GM18907 (cell line): ENCODE measurements at regions not wholly inside any gene's neighbourhood (a gene's known extent, or its start where the extent isn't known, plus 50 kb on each side); places are given as distances from the start of the nearest gene placed in this dataset.
A peak's percentile ranks its signal among the peaks of the same experiment; 100 is the strongest.
"Not testable (repeated sequence)": the region's sequence is repeated elsewhere in the genome, so short reads cannot be mapped to it uniquely, and the experiment has no call there.

Source experiments
- ATAC-seq: cut with Tn5 transposase; IDR thresholded peaks from one replicate; pipeline ENCODE4 v1.9.1; 2021; ENCODE audit warnings: mild to moderate bottlenecking, moderate library complexity; ENCODE audit not compliant: unreplicated experiment

DNA sequence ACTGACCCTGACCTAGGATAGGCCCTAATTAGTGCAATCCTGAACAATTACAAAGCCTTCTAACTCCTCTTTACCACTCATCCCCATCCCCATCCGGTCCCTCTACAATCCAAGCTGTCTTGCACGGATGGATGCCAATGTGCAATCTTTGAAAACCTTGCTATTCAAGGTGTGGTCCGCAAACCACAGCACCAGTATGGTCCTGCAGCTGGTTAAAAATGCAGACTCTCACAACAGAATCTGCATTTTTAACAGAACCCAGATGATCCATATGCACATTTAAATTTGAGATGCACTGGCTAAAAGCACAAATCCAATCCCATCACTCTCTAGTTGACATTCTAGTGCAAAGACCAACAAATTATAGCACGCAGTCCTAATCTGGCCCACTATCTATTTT, 230.6 kb upstream of the KRR1 start:
- no peak for ATAC-seq

DNA sequence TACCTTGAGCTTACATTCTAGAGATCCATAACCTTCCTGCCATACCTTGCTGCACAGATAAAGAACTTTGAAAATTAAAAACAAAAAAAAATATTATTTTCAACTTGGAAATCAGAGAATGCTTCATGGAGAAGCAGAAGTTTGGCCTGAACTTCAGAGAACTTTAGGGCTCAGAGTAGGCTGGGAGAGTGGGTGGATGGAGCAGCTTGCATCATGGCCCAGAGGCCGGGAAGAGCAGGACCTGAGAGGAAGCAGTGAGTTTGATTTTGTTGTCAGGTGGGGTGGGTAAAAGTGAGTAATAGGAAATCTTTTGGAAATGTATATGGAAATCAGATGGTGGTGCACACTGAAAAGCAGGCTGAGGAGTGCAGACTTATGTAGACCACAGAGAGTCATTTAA, 228.5 kb upstream of the KRR1 start:
- no peak for ATAC-seq

- not testable (repeated sequence) for ATAC-seq
Observed at GRCh38 chr12:75739098-75739497, 227.7 kb upstream of the KRR1 start.

- peak; percentile 90 for ATAC-seq
Observed at GRCh38 chr12:75738486-75738885, 227.1 kb upstream of the KRR1 start.

DNA sequence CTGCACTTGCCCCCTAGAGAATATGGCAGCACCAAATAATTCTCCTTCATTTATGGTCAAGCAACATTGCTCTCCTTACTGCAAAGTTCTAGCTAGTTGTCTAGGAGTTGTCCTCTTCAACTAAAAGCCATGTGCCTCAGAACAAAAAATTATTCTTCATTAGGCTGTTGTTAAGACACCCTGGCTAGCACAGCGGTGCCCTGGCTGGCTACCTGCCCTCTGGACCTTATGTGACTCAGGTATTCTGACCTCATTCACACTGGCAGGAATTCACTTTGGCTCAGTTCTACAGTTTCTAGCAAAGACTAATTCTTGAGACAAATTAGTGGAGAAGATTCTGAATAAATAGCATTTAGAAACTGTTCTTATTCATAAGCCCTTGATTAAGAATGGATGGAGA, 224.4 kb upstream of the KRR1 start:
- no peak for ATAC-seq

DNA sequence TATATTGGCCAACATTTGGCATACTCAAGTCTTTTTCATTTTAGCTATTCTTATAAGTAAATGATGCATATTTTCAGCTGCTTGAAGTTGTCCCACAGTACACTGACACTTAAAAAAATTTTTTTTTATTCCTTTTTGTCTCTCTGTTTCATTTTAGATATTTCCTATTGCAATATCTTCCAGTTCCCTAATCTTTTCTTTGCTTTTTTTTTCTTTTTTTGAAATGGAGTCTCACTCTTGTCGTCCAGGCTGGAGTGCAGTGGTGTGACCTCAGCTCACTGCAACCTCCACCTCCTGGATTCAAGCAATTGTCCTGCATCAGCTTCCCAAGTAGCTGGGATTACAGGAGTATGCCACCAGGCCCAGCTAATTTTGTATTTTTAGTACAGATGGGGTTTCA, 217.4 kb upstream of the KRR1 start:
- no peak for ATAC-seq

DNA sequence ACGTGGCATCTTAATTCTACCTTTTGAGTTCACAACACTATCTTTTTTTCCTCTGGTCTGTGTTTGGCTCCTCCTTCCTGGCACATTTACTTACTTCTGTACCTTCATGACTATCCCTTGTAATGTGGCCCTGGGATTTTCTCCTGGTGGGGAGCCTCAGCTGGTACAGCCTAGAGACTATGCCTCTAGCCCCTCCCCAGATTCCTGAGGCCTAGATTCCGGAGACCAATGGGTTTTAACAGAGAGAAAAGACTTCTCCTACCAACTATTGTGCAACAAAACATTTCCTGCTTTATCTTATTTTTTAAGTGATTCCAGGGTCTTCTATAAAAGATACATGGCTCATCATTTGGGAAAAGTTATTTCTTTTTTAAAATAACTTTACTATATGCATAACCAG, 216.2 kb upstream of the KRR1 start:
- no peak for ATAC-seq

DNA sequence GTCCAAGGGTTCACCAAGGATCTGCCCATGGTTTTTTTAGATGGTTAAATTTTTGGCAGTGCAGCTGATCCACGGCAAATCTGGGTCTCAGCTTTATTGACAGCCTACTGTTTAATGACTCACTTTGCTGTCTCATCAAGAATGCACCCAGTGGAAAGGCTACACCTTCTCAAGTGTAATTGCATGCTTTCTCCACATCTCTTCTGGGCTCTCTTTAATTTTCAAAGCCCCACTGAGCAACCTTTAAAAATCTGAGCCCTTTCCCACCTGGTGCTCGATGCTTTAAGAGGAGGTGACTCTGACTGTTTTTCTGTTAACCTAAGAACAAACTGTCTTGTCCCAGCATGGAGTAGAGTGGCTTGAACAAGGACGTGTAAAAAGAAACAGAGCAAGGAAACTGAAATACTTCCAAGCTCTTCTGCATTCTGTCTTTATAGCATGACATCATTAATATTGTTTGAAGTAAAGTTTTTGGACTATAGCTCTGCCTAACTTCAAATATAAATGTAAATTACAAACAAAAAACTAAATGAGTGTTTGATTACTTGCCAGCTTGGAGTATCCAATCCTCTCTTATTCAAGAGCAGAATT, 214.2 kb upstream of the KRR1 start:
- ATAC-seq: no peak

GRCh38 chr12:75724928-75725312, 213.5 kb upstream of the KRR1 start:
- no peak for ATAC-seq

GRCh38 chr12:75724307-75724927, 213.0 kb upstream of the KRR1 start:
- ATAC-seq: no peak

DNA sequence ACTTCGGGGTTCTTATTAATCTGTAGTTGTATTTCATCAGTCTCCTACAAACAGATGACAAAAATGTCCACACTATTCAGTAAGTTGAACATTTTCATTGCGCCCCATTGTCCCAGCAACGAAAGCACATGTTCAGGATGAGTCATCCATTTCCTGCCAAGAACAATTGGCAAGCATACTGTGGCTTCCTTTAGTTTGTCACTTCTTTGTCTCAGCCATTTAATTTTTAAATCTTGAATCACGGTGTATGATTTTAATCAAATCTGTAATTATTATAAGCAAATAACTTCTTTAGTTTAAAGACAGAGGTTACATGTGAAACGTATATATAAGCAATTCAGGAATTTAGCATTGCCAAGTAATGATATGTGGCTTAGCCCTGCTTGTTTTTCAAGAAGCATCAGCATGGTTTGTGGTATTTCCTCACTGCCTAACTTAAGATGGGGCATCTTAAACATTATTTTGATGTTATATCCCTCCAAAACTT, 211.3 kb upstream of the KRR1 start:
- peak; percentile 90 for ATAC-seq

GRCh38 chr12:75721796-75722195, 210.4 kb upstream of the KRR1 start:
- no peak for ATAC-seq

DNA sequence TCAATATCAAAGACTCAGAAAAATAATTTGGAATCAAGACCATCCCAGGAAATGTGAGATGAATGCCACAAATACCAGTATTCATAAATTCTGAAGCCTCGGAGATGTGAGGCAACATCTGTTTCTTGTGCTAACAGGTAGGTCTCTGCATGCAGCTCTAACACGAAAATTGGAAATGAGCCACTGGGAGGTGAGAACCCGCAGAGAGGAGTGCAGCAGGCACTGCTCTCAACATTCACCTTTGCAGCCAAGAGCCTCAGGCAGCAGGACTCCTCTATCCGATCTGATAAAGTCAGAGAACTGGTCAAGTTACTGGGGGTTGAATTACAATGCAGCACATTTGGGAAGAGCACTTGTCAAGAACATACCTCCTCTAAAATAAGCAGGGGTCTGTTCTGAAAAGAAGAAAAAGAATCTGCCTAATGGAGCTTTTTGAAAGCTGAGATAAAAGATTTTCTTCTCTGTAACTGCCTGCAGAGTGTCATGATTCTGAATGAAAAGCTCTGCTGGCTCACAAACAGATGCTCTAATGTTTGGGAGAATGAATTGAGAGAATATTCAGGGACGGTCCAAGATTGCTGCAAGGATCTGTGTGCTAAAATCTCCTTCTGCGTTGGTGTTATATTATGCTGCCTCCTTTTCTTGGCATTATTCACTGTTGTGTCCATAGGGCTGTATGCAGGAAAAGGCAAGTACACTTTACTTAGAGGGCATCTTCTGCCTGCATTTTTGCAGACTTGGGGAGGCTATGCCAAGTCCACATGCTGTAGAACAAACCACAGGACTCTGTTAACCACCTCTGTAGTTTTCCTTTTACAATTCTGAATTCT, 209.6 kb upstream of the KRR1 start:
- ATAC-seq: no peak

- no peak for ATAC-seq
Observed at GRCh38 chr12:75717902-75718301, 206.5 kb upstream of the KRR1 start.

DNA sequence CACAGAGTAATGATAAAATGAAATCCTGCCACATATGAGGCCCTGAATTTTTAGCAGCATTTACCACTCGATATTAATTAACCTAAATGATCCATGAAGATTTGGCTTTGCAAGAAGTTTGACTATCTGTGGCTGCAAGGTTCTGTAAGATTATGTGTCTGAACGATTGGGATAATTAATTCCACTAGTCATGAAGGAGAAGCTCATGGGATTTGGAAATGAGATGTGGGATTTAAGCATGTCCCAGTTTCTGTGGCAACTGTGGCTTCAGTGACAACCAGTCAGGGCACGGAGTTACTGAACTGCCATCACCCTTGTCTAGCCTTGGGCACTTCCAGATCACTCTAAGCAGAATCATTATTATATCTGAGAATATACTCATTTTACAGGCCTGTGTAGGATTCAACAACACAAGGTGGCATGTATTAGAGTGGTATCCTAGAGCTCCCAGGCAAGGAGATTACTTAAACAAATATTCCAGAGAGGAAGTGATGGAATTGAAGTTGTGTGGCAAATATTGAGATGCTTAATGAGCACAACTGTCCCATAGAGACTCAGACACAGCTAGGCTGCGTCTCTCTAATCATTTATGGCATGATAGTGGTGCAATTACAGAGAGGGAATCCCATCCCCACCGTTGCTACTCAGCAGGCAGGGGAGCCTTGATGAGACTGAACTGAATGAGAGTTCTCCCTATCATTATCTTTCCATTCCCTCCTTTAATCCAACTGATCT, 205.0 kb upstream of the KRR1 start:
- ATAC-seq: no peak

- ATAC-seq: no peak
Observed at GRCh38 chr12:75715682-75716081, 204.3 kb upstream of the KRR1 start.

- no peak for ATAC-seq
Observed at GRCh38 chr12:75715323-75715644, 203.9 kb upstream of the KRR1 start.

- no peak for ATAC-seq
Observed at GRCh38 chr12:75714462-75715322, 203.3 kb upstream of the KRR1 start.

DNA sequence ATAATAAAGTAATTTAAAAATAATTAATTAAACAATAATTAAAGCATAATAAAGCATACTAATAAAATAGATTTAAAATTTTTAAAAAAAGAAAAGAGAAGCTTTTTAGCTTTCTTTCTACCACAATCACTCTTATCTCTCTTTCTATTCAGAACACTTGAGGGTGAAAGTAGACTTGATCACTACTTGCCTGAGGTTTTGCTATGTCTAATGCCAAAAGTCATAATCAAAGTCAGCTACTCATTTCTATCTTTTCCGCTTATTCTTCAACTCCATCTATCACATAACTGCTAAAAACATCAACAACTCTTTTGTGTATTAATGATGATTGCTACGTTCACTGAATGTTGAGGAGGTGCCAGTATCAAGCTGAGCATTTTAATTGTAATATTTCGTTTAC, 202.0 kb upstream of the KRR1 start:
- ATAC-seq: no peak

DNA sequence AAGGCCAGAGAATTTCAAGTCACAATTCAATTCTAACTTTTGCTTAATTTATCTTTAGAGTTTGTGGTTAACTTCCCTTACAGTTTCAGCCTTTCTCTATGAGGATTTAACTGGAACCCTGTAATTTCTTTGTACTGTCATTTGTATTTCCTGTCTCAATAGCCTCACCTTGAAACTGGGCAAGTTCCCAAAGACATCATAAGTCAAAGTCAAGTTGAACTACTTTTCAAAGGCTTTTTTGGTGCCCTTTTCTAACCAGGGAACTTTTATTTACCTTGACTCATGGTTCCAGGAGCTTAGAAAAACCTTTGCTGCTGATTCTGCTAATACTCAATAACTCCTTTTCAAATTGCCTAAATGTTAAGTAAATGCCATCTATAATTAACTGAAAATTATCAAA, 200.8 kb upstream of the KRR1 start:
- ATAC-seq: no peak

- ATAC-seq: no peak
Observed at GRCh38 chr12:75711271-75711670, 199.9 kb upstream of the KRR1 start.
